IMR-90 (cell line): ENCODE measurements at regions not wholly inside any gene's neighbourhood (a gene's known extent, or its start where the extent isn't known, plus 50 kb on each side); places are given as distances from the start of the nearest gene placed in this dataset.

ENCODE experiments used
- ATAC-seq: fragments of 200-7000 bp; cut with Tn5 transposase; 2 replicates; pipeline ENCODE4 v1.9.1; 2020; ENCODE audit warnings: low read depth, mild to moderate bottlenecking, moderate library complexity
- BruUV-seq: library from RNA; stranded (reverse); fragments of 400-500 nt; replicated peaks from 2 replicates; lab custom pipeline; 2021; lab: Mats Ljungman, UMichigan
- CTCF ChIA-PET: fragments of 300-600 bp; formaldehyde crosslinking; extraction: SDS; loops from one replicate; lab custom pipeline; 2021; ENCODE audit warnings: antibody characterized with exemption; lab: Yijun Ruan, JAX
- POLR2A ChIA-PET: fragments of 300-600 bp; sonication (Branson Sonifier 250); formaldehyde crosslinking; loops from one replicate; lab custom pipeline; 2022; ENCODE audit warnings: antibody characterized with exemption; ENCODE audit not compliant: unreplicated experiment; lab: Charles Lee
- DNase-seq: peaks from one replicate; pipeline ENCODE4 v3.0.0; 2013
- H2AFZ ChIP-seq: replicated peaks from 2 replicates; pipeline ENCODE3; 2013; ENCODE audit warnings: low read length, mild to moderate bottlenecking; ENCODE audit not compliant: poor library complexity
- H2AK5ac ChIP-seq: 2 replicates; pipeline ENCODE4 v1.6.1; 2013; ENCODE audit warnings: low read depth, low read length, inconsistent platforms
- H2AK9ac ChIP-seq: replicated peaks from 2 replicates; pipeline ENCODE3; 2013; ENCODE audit warnings: mild to moderate bottlenecking, low read depth, low read length, moderate library complexity; ENCODE audit not compliant: poor library complexity
- H2BK120ac ChIP-seq: 2 replicates; pipeline ENCODE4 v1.6.1; 2013; ENCODE audit warnings: low read depth, low read length, inconsistent platforms
- H2BK15ac ChIP-seq: 3 replicates; pipeline ENCODE4 v1.6.1; 2013; ENCODE audit warnings: low read depth, low read length, inconsistent platforms
- H2BK20ac ChIP-seq: 2 replicates; pipeline ENCODE4 v1.6.1; 2013; ENCODE audit warnings: low read depth, mild to moderate bottlenecking, inconsistent platforms, low read length, moderate library complexity
- H2BK5ac ChIP-seq: 2 replicates; pipeline ENCODE4 v1.6.1; 2013; ENCODE audit warnings: mild to moderate bottlenecking, low read depth, low read length, inconsistent platforms; ENCODE audit not compliant: poor library complexity, severe bottlenecking
- H3K14ac ChIP-seq: replicated peaks from 2 replicates; pipeline ENCODE4 v1.6.1; 2013; ENCODE audit warnings: low read depth, low read length, inconsistent platforms
- H3K18ac ChIP-seq: 2 replicates; pipeline ENCODE4 v1.6.1; 2013; ENCODE audit warnings: low read depth, low read length, control low read depth
- H3K23ac ChIP-seq: 2 replicates; pipeline ENCODE4 v1.6.1; 2013; ENCODE audit warnings: low read depth, low read length, inconsistent platforms
- H3K27ac ChIP-seq: 2 replicates; pipeline ENCODE4 v1.5.1; 2013; ENCODE audit warnings: mild to moderate bottlenecking, control low read depth, low read length; ENCODE audit not compliant: insufficient read depth
- H3K27me3 ChIP-seq: 2 replicates; pipeline ENCODE4 v1.6.1; 2013; ENCODE audit warnings: low read length; ENCODE audit not compliant: control insufficient read depth, insufficient read depth
- H3K36me3 ChIP-seq: 2 replicates; pipeline ENCODE4 v1.6.1; 2013; ENCODE audit warnings: low read length, mixed read lengths; ENCODE audit not compliant: control insufficient read depth, insufficient read depth
- H3K4ac ChIP-seq: 2 replicates; pipeline ENCODE4 v1.6.1; 2013; ENCODE audit warnings: low read depth, low read length, inconsistent platforms
- H3K4me1 ChIP-seq: 2 replicates; pipeline ENCODE4 v1.6.1; 2013; ENCODE audit warnings: low read length, mixed read lengths; ENCODE audit not compliant: control insufficient read depth, insufficient read depth
- H3K4me2 ChIP-seq: 2 replicates; pipeline ENCODE4 v1.6.1; 2013; ENCODE audit warnings: low read depth, mild to moderate bottlenecking, control low read depth, low read length, moderate library complexity
- H3K4me3 ChIP-seq: 2 replicates; pipeline ENCODE4 v1.5.1; 2013; ENCODE audit warnings: low read depth, mild to moderate bottlenecking, control low read depth, low read length, moderate library complexity; ENCODE audit not compliant: insufficient read depth
- H3K56ac ChIP-seq: 2 replicates; pipeline ENCODE4 v1.6.1; 2013; ENCODE audit warnings: low read length, inconsistent platforms; ENCODE audit not compliant: insufficient read depth; ENCODE audit errors: extremely low read depth
- H3K79me1 ChIP-seq, 2 experiments: 2 replicates each; pipeline ENCODE4 v1.6.1; 2013; ENCODE audit warnings: low read length in 2 of 2, inconsistent platforms in 1 of 2, low read depth in 1 of 2
- H3K9ac ChIP-seq: 2 replicates; pipeline ENCODE4 v1.6.1; 2013; ENCODE audit warnings: low read depth, low read length, control low read depth
- H3K9me1 ChIP-seq: 2 replicates; pipeline ENCODE4 v1.6.1; 2013; ENCODE audit warnings: low read length, inconsistent platforms; ENCODE audit not compliant: insufficient read depth
- H3K9me3 ChIP-seq: 2 replicates; pipeline ENCODE4 v1.6.1; 2013; ENCODE audit warnings: low read length; ENCODE audit not compliant: control insufficient read depth, insufficient read depth
- H4K20me1 ChIP-seq: 2 replicates; pipeline ENCODE4 v1.6.1; 2013; ENCODE audit warnings: low read length, inconsistent platforms; ENCODE audit not compliant: insufficient read depth
- H4K5ac ChIP-seq: 2 replicates; pipeline ENCODE4 v1.6.1; 2013; ENCODE audit warnings: mild to moderate bottlenecking, low read depth, low read length, control low read depth
- H4K8ac ChIP-seq, 2 experiments: 2 replicates each; pipeline ENCODE4 v1.6.1; 2013; ENCODE audit warnings: low read depth in 2 of 2, low read length in 2 of 2, control low read depth in 1 of 2, inconsistent platforms in 1 of 2
- H4K91ac ChIP-seq: 2 replicates; pipeline ENCODE4 v1.6.1; 2013; ENCODE audit warnings: low read depth, low read length, inconsistent platforms; ENCODE audit not compliant: insufficient read depth
- BHLHE40 ChIP-seq: fragments of 150-350 bp; IDR thresholded peaks from 2 replicates; pipeline ENCODE4 v1.6.1; 2016; ENCODE audit warnings: mild to moderate bottlenecking, low read depth, low read length
- CEBPB ChIP-seq: IDR thresholded peaks from 2 replicates; pipeline ENCODE4 v1.6.1; 2012; ENCODE audit warnings: low read depth, low read length, improper control_type of control experiment
- CHD1 ChIP-seq: IDR thresholded peaks from 2 replicates; pipeline ENCODE4 v1.6.1; 2012; ENCODE audit warnings: low read depth, low read length, improper control_type of control experiment
- ELK1 ChIP-seq: fragments of 150-350 bp; IDR thresholded peaks from 2 replicates; pipeline ENCODE4 v1.6.1; 2016; ENCODE audit warnings: low read depth, mild to moderate bottlenecking, low read length, moderate library complexity, borderline replicate concordance
- FOS ChIP-seq: fragments of 150-350 bp; IDR thresholded peaks from 2 replicates; pipeline ENCODE4 v1.6.1; 2016; ENCODE audit warnings: low read depth, low read length
- MAFK ChIP-seq: IDR thresholded peaks from 2 replicates; pipeline ENCODE4 v1.6.1; 2012; ENCODE audit warnings: low read depth, low read length, improper control_type of control experiment
- MAZ ChIP-seq: IDR thresholded peaks from 2 replicates; pipeline ENCODE4 v1.6.1; 2012; ENCODE audit warnings: low read depth, mild to moderate bottlenecking, low read length, improper control_type of control experiment, moderate library complexity, borderline replicate concordance
- NFE2L2 ChIP-seq: fragments of 150-350 bp; IDR thresholded peaks from 2 replicates; pipeline ENCODE4 v1.6.1; 2016; ENCODE audit warnings: low read depth, mild to moderate bottlenecking, low read length
- POLR2A ChIP-seq: IDR thresholded peaks from 2 replicates; pipeline ENCODE4 v1.6.1; 2012; ENCODE audit warnings: mild to moderate bottlenecking, low read depth, low read length
- RAD21 ChIP-seq: IDR thresholded peaks from 2 replicates; pipeline ENCODE4 v1.6.1; 2012; ENCODE audit warnings: low read length, improper control_type of control experiment
- RCOR1 ChIP-seq: IDR thresholded peaks from 2 replicates; pipeline ENCODE4 v1.6.1; 2012; ENCODE audit warnings: mild to moderate bottlenecking, low read length, improper control_type of control experiment; ENCODE audit not compliant: insufficient replicate concordance
- RFX5 ChIP-seq: IDR thresholded peaks from 2 replicates; pipeline ENCODE4 v1.8.0; 2012; ENCODE audit warnings: low read depth, mild to moderate bottlenecking, low read length, moderate library complexity
- SMC3 ChIP-seq: fragments of 150-350 bp; IDR thresholded peaks from 2 replicates; pipeline ENCODE4 v1.6.1; 2016; ENCODE audit warnings: low read depth, mild to moderate bottlenecking, antibody characterized with exemption, low read length, moderate library complexity
- WGBS, 2 experiments: methylation state at CpG; one replicate each; pipeline versions ENCODE4 v1.1.5 to v1.1.7; 2013; ENCODE audit warnings: missing lambda C conversion rate in 2 of 2; ENCODE audit not compliant: insufficient read length in 1 of 2; ENCODE audit errors: extremely low coverage in 2 of 2; 5-methylcytosine and 5-hydroxymethylcytosine counted together
- dilution Hi-C: fragments of 300-500 bp; cut with HindIII; formaldehyde crosslinking; loops from one replicate; pipeline ENCODE4 v1.14.3; 2018; ENCODE audit warnings: low sequenced_read_pairs; ENCODE audit not compliant: unreplicated experiment
- in situ Hi-C: fragments of 300-500 bp; cut with MboI; formaldehyde crosslinking; loops from 3 replicates; pipeline ENCODE4 v1.14.3; 2019; ENCODE audit warnings: low sequenced_read_pairs, inconsistent platforms, mixed read lengths
- intact Hi-C: fragments of 100-400 bp; cut with micrococcal nuclease; formaldehyde crosslinking; loops from 2 replicates; pipeline ENCODE4 v1.10.0; 2022
- TF ChIP-seq, protein P1 (sequence below): fragments of 150-350 bp; IDR thresholded peaks from 2 replicates; pipeline ENCODE4 v1.6.1; 2017; ENCODE audit warnings: mild to moderate bottlenecking, antibody characterized with exemption, low read length, low read depth
- TF ChIP-seq, protein P2 (sequence below): conservative IDR thresholded peaks from 2 replicates; pipeline ENCODE4 v1.5.1; 2012; ENCODE audit warnings: mild to moderate bottlenecking, low read depth, low read length, improper control_type of control experiment

GRCh38 chr6:92371211-92372208 lies 1047.8 kb downstream of the EPHA7 start:
- no peaks in the 10 kb centered on the region for H3K4me1 ChIP-seq
- 73% methylated on average over 2 of the region's 4 CpGs; no CpG with 5 or more reads in 1 of the 2 experiments for WGBS, 2 experiments
- H3K9me3 ChIP-seq = no peaks in the 10 kb centered on the region
- ATAC-seq (no peak), DNase-seq (no peak)
- H3K27ac ChIP-seq = no peak overlapping the region
- H2AK9ac ChIP-seq = no peak overlapping the region
- H3K9ac ChIP-seq = no peak overlapping the region
- H2BK5ac ChIP-seq = no peak overlapping the region
- H3K9me1 ChIP-seq = no peaks in the 10 kb centered on the region
- H4K8ac ChIP-seq = no peak overlapping the region
- no peak overlapping the region for H3K56ac ChIP-seq
- no peaks in the 10 kb centered on the region for H3K79me1 ChIP-seq
- no peak overlapping the region for H3K4ac ChIP-seq
- H2AFZ ChIP-seq = no peak overlapping the region
- dilution Hi-C loops = no loop called here
- TF ChIP-seq, protein P1, sequence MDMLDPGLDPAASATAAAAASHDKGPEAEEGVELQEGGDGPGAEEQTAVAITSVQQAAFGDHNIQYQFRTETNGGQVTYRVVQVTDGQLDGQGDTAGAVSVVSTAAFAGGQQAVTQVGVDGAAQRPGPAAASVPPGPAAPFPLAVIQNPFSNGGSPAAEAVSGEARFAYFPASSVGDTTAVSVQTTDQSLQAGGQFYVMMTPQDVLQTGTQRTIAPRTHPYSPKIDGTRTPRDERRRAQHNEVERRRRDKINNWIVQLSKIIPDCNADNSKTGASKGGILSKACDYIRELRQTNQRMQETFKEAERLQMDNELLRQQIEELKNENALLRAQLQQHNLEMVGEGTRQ = no peak
- TF ChIP-seq CEBPB (no peak), FOS (no peak), ELK1 (no peak), POLR2A (no peak), RAD21 (no peak), MAZ (no peak), MAFK (no peak), BHLHE40 (no peak), RFX5 (no peak), CHD1 (no peak), RCOR1 (no peak), NFE2L2 (no peak), SMC3 (no peak)
- TF ChIP-seq, protein P2, sequence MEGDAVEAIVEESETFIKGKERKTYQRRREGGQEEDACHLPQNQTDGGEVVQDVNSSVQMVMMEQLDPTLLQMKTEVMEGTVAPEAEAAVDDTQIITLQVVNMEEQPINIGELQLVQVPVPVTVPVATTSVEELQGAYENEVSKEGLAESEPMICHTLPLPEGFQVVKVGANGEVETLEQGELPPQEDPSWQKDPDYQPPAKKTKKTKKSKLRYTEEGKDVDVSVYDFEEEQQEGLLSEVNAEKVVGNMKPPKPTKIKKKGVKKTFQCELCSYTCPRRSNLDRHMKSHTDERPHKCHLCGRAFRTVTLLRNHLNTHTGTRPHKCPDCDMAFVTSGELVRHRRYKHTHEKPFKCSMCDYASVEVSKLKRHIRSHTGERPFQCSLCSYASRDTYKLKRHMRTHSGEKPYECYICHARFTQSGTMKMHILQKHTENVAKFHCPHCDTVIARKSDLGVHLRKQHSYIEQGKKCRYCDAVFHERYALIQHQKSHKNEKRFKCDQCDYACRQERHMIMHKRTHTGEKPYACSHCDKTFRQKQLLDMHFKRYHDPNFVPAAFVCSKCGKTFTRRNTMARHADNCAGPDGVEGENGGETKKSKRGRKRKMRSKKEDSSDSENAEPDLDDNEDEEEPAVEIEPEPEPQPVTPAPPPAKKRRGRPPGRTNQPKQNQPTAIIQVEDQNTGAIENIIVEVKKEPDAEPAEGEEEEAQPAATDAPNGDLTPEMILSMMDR = no peak
- no peaks in the 10 kb centered on the region for H3K27me3 ChIP-seq
- H4K20me1 ChIP-seq = no peaks in the 10 kb centered on the region
- H3K14ac ChIP-seq = no peak overlapping the region
- no TSS peak for BruUV-seq
- no peak overlapping the region for H4K91ac ChIP-seq
- in situ Hi-C loops = no loop called here
- H4K5ac ChIP-seq = no peak overlapping the region
- H3K36me3 ChIP-seq = no peaks in the 10 kb centered on the region
- no peak overlapping the region for H2AK5ac ChIP-seq
- intact Hi-C loops = no loop called here
- H3K18ac ChIP-seq = no peak overlapping the region
- H2BK20ac ChIP-seq = no peak overlapping the region
- H2BK120ac ChIP-seq = no peak overlapping the region
- H2BK15ac ChIP-seq = no peak overlapping the region
- no peak overlapping the region for H3K4me2 ChIP-seq
- no peak overlapping the region for H3K4me3 ChIP-seq
- H3K23ac ChIP-seq = no peak overlapping the region
- ChIA-PET CTCF (no interaction called here), POLR2A (no interaction called here)
